ENCODE measurements at regions not wholly inside any gene's neighbourhood (a gene's known extent, or its start where the extent isn't known, plus 50 kb on each side); places are given as distances from the start of the nearest gene placed in this dataset.

- no peak for TF ChIP-seq POLR2A (IDR thresholded peaks at IDR 0.05)
- TF ChIP-seq, protein P1, sequence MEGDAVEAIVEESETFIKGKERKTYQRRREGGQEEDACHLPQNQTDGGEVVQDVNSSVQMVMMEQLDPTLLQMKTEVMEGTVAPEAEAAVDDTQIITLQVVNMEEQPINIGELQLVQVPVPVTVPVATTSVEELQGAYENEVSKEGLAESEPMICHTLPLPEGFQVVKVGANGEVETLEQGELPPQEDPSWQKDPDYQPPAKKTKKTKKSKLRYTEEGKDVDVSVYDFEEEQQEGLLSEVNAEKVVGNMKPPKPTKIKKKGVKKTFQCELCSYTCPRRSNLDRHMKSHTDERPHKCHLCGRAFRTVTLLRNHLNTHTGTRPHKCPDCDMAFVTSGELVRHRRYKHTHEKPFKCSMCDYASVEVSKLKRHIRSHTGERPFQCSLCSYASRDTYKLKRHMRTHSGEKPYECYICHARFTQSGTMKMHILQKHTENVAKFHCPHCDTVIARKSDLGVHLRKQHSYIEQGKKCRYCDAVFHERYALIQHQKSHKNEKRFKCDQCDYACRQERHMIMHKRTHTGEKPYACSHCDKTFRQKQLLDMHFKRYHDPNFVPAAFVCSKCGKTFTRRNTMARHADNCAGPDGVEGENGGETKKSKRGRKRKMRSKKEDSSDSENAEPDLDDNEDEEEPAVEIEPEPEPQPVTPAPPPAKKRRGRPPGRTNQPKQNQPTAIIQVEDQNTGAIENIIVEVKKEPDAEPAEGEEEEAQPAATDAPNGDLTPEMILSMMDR (IDR thresholded peaks at IDR 0.05), result no peak
These were observed 2139.1 kb downstream of the PCDH9 start for GRCh38 chr13:65091031-65091430.
